K562 (cell line): ENCODE measurements at regions not wholly inside any gene's neighbourhood (a gene's known extent, or its start where the extent isn't known, plus 50 kb on each side); places are given as distances from the start of the nearest gene placed in this dataset.

Experiments
- ATAC-seq: fragments of 200-7000 bp; cut with Tn5 transposase; 3 replicates; pipeline ENCODE4 v1.9.1; 2020; ENCODE audit warnings: moderate library complexity
- BruUV-seq: library from RNA; stranded (reverse); fragments of 400-500 nt; replicated peaks from 2 replicates; lab custom pipeline; 2021; lab: Mats Ljungman, UMichigan
- CTCF ChIA-PET: fragments of 300-600 bp; formaldehyde crosslinking; extraction: SDS; loops from one replicate; lab custom pipeline; 2021; ENCODE audit warnings: low intra/inter-chr PET ratio; lab: Yijun Ruan, JAX
- POLR2A ChIA-PET: fragments of 300-600, 350-650 bp; sonication (Branson Sonifier 250); formaldehyde crosslinking; extraction: SDS; loops from one replicate; lab custom pipeline; 2021; ENCODE audit warnings: antibody characterized with exemption, inconsistent platforms; lab: Yijun Ruan, JAX
- DNase-seq, 4 experiments: peaks; one replicate each; pipeline versions ENCODE4 v3.0.0 to v3.0.0-alpha.2; 2011 to 2018; ENCODE audit warnings: low spot score in 3 of 4, mixed read lengths in 3 of 4; ENCODE audit errors: extremely low read depth in 1 of 4
- FAIRE-seq: peaks from 2 replicates; lab custom pipeline; 2011; peaks lifted over from hg19 to GRCh38; lab: Jason Lieb, UNC
- H2AFZ ChIP-seq: 2 replicates; pipeline ENCODE4 v1.6.0; 2011; ENCODE audit warnings: low read depth, low read length, control low read depth, inconsistent platforms
- H3K27ac ChIP-seq: fragments of 200-600 bp; 3 replicates; pipeline ENCODE4 v1.8.0; 2011; ENCODE audit warnings: low read depth, mild to moderate bottlenecking, control low read depth, inconsistent platforms, low read length, moderate library complexity, mixed read lengths; ENCODE audit errors: extremely low read depth
- H3K27me3 ChIP-seq, 2 experiments: fragments of 300-600 bp in 1 of 2; 2 replicates in 1 of 2; 3 replicates in 1 of 2; pipeline versions ENCODE4 v1.6.0 to v1.8.0; 2011; ENCODE audit warnings: inconsistent platforms in 2 of 2, low read length in 2 of 2, mild to moderate bottlenecking in 1 of 2, mixed read lengths in 1 of 2, moderate library complexity in 1 of 2; ENCODE audit not compliant: control insufficient read depth in 2 of 2, insufficient read depth in 2 of 2
- H3K36me3 ChIP-seq: fragments of 300-600 bp; 3 replicates; pipeline ENCODE4 v1.8.0; 2011; ENCODE audit warnings: mild to moderate bottlenecking, low read length, inconsistent platforms; ENCODE audit not compliant: control insufficient read depth, insufficient read depth
- H3K4me1 ChIP-seq, 2 experiments: fragments of 200-600 bp in 1 of 2; replicated peaks in 1 of 2; 2 replicates in 1 of 2; 3 replicates in 1 of 2; pipeline versions ENCODE4 v1.5.1 to v1.8.0; 2011; ENCODE audit warnings: inconsistent platforms in 2 of 2, low read length in 2 of 2, mild to moderate bottlenecking in 1 of 2, mixed read lengths in 1 of 2, moderate library complexity in 1 of 2; ENCODE audit not compliant: control insufficient read depth in 2 of 2, insufficient read depth in 2 of 2
- H3K4me2 ChIP-seq: 2 replicates; pipeline ENCODE4 v1.6.1; 2011; ENCODE audit warnings: low read length, control low read depth, inconsistent platforms, mixed read lengths; ENCODE audit not compliant: insufficient read depth
- H3K4me3 ChIP-seq: fragments of 200-600 bp; sonication (generic), shearing (Covaris generic); 2 replicates; pipeline ENCODE4 v1.5.1; 2016; ENCODE audit warnings: control low read depth, inconsistent platforms
- H3K79me2 ChIP-seq: fragments of 200-600 bp; 3 replicates; pipeline ENCODE4 v1.8.0; 2011; ENCODE audit warnings: low read length, inconsistent platforms; ENCODE audit not compliant: control insufficient read depth, insufficient read depth
- H3K9ac ChIP-seq, 2 experiments: 2 replicates each; pipeline versions ENCODE4 v1.6.0 to v1.6.1; 2011; ENCODE audit warnings: low read depth in 2 of 2, low read length in 2 of 2, control low read depth in 1 of 2, inconsistent platforms in 1 of 2, mild to moderate bottlenecking in 1 of 2, mixed read lengths in 1 of 2; ENCODE audit not compliant: insufficient read depth in 1 of 2
- H3K9me1 ChIP-seq: one replicate; pipeline ENCODE4 v1.6.0; 2011; ENCODE audit warnings: inconsistent platforms, mild to moderate bottlenecking, low read length, moderate library complexity; ENCODE audit not compliant: control insufficient read depth, insufficient read depth
- H3K9me3 ChIP-seq: replicated peaks from 2 replicates; pipeline ENCODE4 v1.5.1; 2011; ENCODE audit warnings: low read depth, low read length, inconsistent platforms; ENCODE audit not compliant: control insufficient read depth, insufficient read depth
- H4K20me1 ChIP-seq: replicated peaks from 2 replicates; pipeline ENCODE4 v1.6.1; 2011; ENCODE audit warnings: low read length, inconsistent platforms, mixed read lengths; ENCODE audit not compliant: control insufficient read depth, insufficient read depth
- CBX8 ChIP-seq: fragments of 200-600 bp; sonication (generic); IDR thresholded peaks from 2 replicates; pipeline ENCODE4 v1.6.1; 2012; ENCODE audit warnings: borderline replicate concordance, mixed run types, low read depth, mild to moderate bottlenecking, moderate library complexity, mixed read lengths, low read length, control low read depth, inconsistent platforms; ENCODE audit not compliant: poor library complexity, severe bottlenecking; ENCODE audit errors: extremely low read depth
- NCOA1 ChIP-seq: fragments of 450-650 bp; IDR thresholded peaks from 2 replicates; pipeline ENCODE4 v1.6.1; 2016; ENCODE audit warnings: low read depth
- NCOR1 ChIP-seq: fragments of 450-650 bp; IDR thresholded peaks from 2 replicates; pipeline ENCODE4 v1.6.1; 2016; ENCODE audit warnings: mild to moderate bottlenecking, moderate library complexity
- NEUROD1 ChIP-seq: fragments of 150-350 bp; IDR thresholded peaks from 2 replicates; pipeline ENCODE4 v1.6.1; 2014; ENCODE audit warnings: borderline replicate concordance, low read length, low read depth; ENCODE audit not compliant: partially characterized antibody
- OTX1 ChIP-seq: fragments of 450-650 bp; formaldehyde crosslinking; IDR thresholded peaks from 2 replicates; pipeline ENCODE4 v1.4.0; 2022; ENCODE audit warnings: mild to moderate bottlenecking
- SRSF9 ChIP-seq: fragments of 200-400 bp; formaldehyde crosslinking; IDR thresholded peaks from 2 replicates; pipeline ENCODE4 v1.6.1; 2017; ENCODE audit warnings: low read depth, low read length, borderline replicate concordance
- TCF7 ChIP-seq: sonication (generic); IDR thresholded peaks from 2 replicates; pipeline ENCODE4 v1.6.1; 2016; ENCODE audit warnings: antibody characterized with exemption, borderline replicate concordance
- THRAP3 ChIP-seq: fragments of 450-650 bp; IDR thresholded peaks from 2 replicates; pipeline ENCODE4 v1.6.1; 2016; ENCODE audit warnings: mild to moderate bottlenecking, inconsistent platforms, borderline replicate concordance
- ZBTB8A ChIP-seq: fragments of 450-650 bp; IDR thresholded peaks from 2 replicates; pipeline ENCODE4 v1.6.1; 2018; ENCODE audit warnings: mild to moderate bottlenecking, moderate library complexity; ENCODE audit not compliant: partially characterized antibody
- WGBS: fragments of 100-300 bp; shearing (Covaris generic); methylation state at CpG from one replicate; pipeline ENCODE4 v1.1.6; 2016; ENCODE audit warnings: low coverage, mixed read lengths; ENCODE audit not compliant: insufficient coverage; ENCODE audit errors: missing lambda C conversion rate; 5-methylcytosine and 5-hydroxymethylcytosine counted together
- in situ Hi-C: fragments of 300-500 bp; cut with MboI; formaldehyde crosslinking; loops from 4 replicates; pipeline ENCODE4 v1.15.0; 2018; ENCODE audit warnings: inconsistent platforms, mixed read lengths
- intact Hi-C: fragments of 100-400 bp; cut with micrococcal nuclease; formaldehyde crosslinking; loops from 2 replicates; pipeline ENCODE4 v1.14.2; 2022

GRCh38 chr16:52386694-52387093 lies 160.2 kb downstream of the TOX3 start:
- TF ChIP-seq NCOA1 (no peak), CBX8 (no peak), NEUROD1 (no peak)
- Histone ChIP-seq H3K4me3 (no peak overlapping the region), H3K36me3 (no peaks in the 10 kb centered on the region), H3K79me2 (no peaks in the 10 kb centered on the region), H3K4me1 (no peaks in the 10 kb centered on the region), H3K9me3 (no peaks in the 10 kb centered on the region), H3K4me2 (no peak overlapping the region), H3K9me1 (no peaks in the 10 kb centered on the region), H3K27ac (no peak overlapping the region), H3K9ac (no peak overlapping the region), H2AFZ (no peak overlapping the region), H4K20me1 (no peaks in the 10 kb centered on the region), H3K27me3 (no peaks in the 10 kb centered on the region)
- no TSS peak for BruUV-seq
- ATAC-seq (no peak), FAIRE-seq (no peak), DNase-seq (no peak)
- ChIA-PET CTCF (no interaction called here), POLR2A (no interaction called here)
- in situ Hi-C loops (no loop called here), intact Hi-C loops (no loop called here)
- 3% methylated on average over 3 of the region's 3 CpGs for WGBS

- intact Hi-C loops, result no loop called here
- Histone ChIP-seq H3K27me3 (no peaks in the 10 kb centered on the region), H3K4me2 (no peak overlapping the region), H3K9me3 (no peaks in the 10 kb centered on the region), H3K79me2 (no peaks in the 10 kb centered on the region), H3K27ac (no peak overlapping the region), H3K4me3 (no peak overlapping the region), H4K20me1 (no peaks in the 10 kb centered on the region), H2AFZ (no peak overlapping the region), H3K9me1 (no peaks in the 10 kb centered on the region), H3K9ac (no peak overlapping the region), H3K4me1 (no peaks in the 10 kb centered on the region), H3K36me3 (no peaks in the 10 kb centered on the region)
- DNase-seq (no peak), ATAC-seq (no peak), FAIRE-seq (no peak)
- in situ Hi-C loops, result no loop called here
- BruUV-seq, result no TSS peak
- WGBS, result 7% methylated on average over 2 of the region's 2 CpGs
- ChIA-PET CTCF (no interaction called here), POLR2A (no interaction called here)
- TF ChIP-seq NCOR1 (no peak), OTX1 (CRISPR knock-in tag) (no peak), ZBTB8A (no peak), TCF7 (no peak), SRSF9 (no peak), THRAP3 (no peak)
These were observed 162.6 kb downstream of the TOX3 start for GRCh38 chr16:52384378-52384777.
